Fibroblast of villous mesenchyme (primary cell): ENCODE measurements at regions not wholly inside any gene's neighbourhood (a gene's known extent, or its start where the extent isn't known, plus 50 kb on each side); places are given as distances from the start of the nearest gene placed in this dataset.

Source experiments
- DNase-seq: peaks from one replicate; pipeline ENCODE4 v3.0.0-alpha.2; 2010; ENCODE audit warnings: low read depth
- H3K4me3 ChIP-seq: 2 replicates; pipeline ENCODE4 v1.5.1; 2011; ENCODE audit warnings: low read depth, mild to moderate bottlenecking, low read length
- CTCF ChIP-seq: IDR thresholded peaks from 2 replicates; pipeline ENCODE4 v1.5.1; 2012; ENCODE audit warnings: low read depth, mild to moderate bottlenecking, low read length; ENCODE audit not compliant: insufficient read depth

- DNase-seq, result no peak
- no peak for TF ChIP-seq CTCF
- H3K4me3 ChIP-seq, result no peak overlapping the region
These were observed 50.3 kb upstream of the NAB1 start for GRCh38 chr2:190598621-190599020.

- no peak for TF ChIP-seq CTCF
- no peak overlapping the region for H3K4me3 ChIP-seq
- peak; percentile 20 for DNase-seq
These were observed 49.8 kb upstream of the NAB1 start for GRCh38 chr2:190599073-190599472.
